HG03139 (cell line): ENCODE measurements at regions not wholly inside any gene's neighbourhood (a gene's known extent, or its start where the extent isn't known, plus 50 kb on each side); places are given as distances from the start of the nearest gene placed in this dataset.

Experiments used
- ATAC-seq: cut with Tn5 transposase; IDR thresholded peaks from one replicate; pipeline ENCODE4 v1.9.1; 2021; ENCODE audit not compliant: unreplicated experiment

- ATAC-seq = no peak
Observed at GRCh38 chr4:24071612-24072372, 181.9 kb upstream of the PPARGC1A start.

- ATAC-seq = no peak
Observed at GRCh38 chr4:24070117-24070516, 180.3 kb upstream of the PPARGC1A start.

- no peak for ATAC-seq
Observed at GRCh38 chr4:24067367-24068193, 177.7 kb upstream of the PPARGC1A start.

- ATAC-seq = no peak
Observed at GRCh38 chr4:24065974-24066373, 176.1 kb upstream of the PPARGC1A start.

- no peak for ATAC-seq
Observed at GRCh38 chr4:24063731-24064130, 173.9 kb upstream of the PPARGC1A start.

GRCh38 chr4:24060932-24061331 is 171.1 kb upstream of the PPARGC1A start:
- no peak for ATAC-seq

GRCh38 chr4:24059839-24060238 is 170.0 kb upstream of the PPARGC1A start:
- ATAC-seq = no peak

- ATAC-seq = no peak
Observed at GRCh38 chr4:24057915-24058559, 168.2 kb upstream of the PPARGC1A start.

- no peak for ATAC-seq
Observed at GRCh38 chr4:24056289-24056688, 166.4 kb upstream of the PPARGC1A start.

- no peak for ATAC-seq
Observed at GRCh38 chr4:24055623-24056022, 165.8 kb upstream of the PPARGC1A start.

GRCh38 chr4:24054910-24055309 is 165.1 kb upstream of the PPARGC1A start:
- ATAC-seq = no peak

GRCh38 chr4:24053934-24054333 is 164.1 kb upstream of the PPARGC1A start:
- ATAC-seq = no peak

GRCh38 chr4:24044610-24045589 is 155.1 kb upstream of the PPARGC1A start:
- no peak for ATAC-seq

GRCh38 chr4:24042094-24042493 is 152.2 kb upstream of the PPARGC1A start:
- ATAC-seq = no peak

- no peak for ATAC-seq
Observed at GRCh38 chr4:24040811-24041210, 151.0 kb upstream of the PPARGC1A start.

GRCh38 chr4:24033626-24034025 is 143.8 kb upstream of the PPARGC1A start:
- no peak for ATAC-seq

GRCh38 chr4:24032371-24032989 is 142.6 kb upstream of the PPARGC1A start:
- no peak for ATAC-seq

GRCh38 chr4:24026596-24026995 is 136.7 kb upstream of the PPARGC1A start:
- no peak for ATAC-seq

GRCh38 chr4:24024605-24025004 is 134.8 kb upstream of the PPARGC1A start:
- ATAC-seq = no peak

- no peak for ATAC-seq
Observed at GRCh38 chr4:24024157-24024556, 134.3 kb upstream of the PPARGC1A start.
